Smooth muscle cell (in vitro differentiated cells): ENCODE measurements at regions not wholly inside any gene's neighbourhood (a gene's known extent, or its start where the extent isn't known, plus 50 kb on each side); places are given as distances from the start of the nearest gene placed in this dataset.

Source experiments
- DNase-seq: peaks from one replicate; lab custom pipeline; 2025; ENCODE audit not compliant: unreplicated experiment; lab: John Stamatoyannopoulos, UW
- H2AFZ ChIP-seq: fragments of 200-600 bp; sonication (generic); 2 replicates; pipeline ENCODE4 v1.6.0; 2016; ENCODE audit warnings: antibody characterized with exemption, low read depth, mild to moderate bottlenecking
- H3F3A ChIP-seq: fragments of 200-600 bp; sonication (generic); 2 replicates; pipeline ENCODE4 v1.6.0; 2017; ENCODE audit warnings: antibody characterized with exemption, low read depth
- H3K27ac ChIP-seq: fragments of 200-600 bp; sonication (generic); 2 replicates; pipeline ENCODE4 v1.5.1; 2016; ENCODE audit warnings: low read depth, mild to moderate bottlenecking
- H3K27me3 ChIP-seq: fragments of 200-600 bp; sonication (generic); 2 replicates; pipeline ENCODE4 v1.6.1; 2016; ENCODE audit warnings: low read depth, mild to moderate bottlenecking
- H3K36me3 ChIP-seq: fragments of 200-600 bp; sonication (generic); 2 replicates; pipeline ENCODE4 v1.5.1; 2016; ENCODE audit warnings: low read depth
- H3K4me1 ChIP-seq: fragments of 200-600 bp; sonication (generic); 2 replicates; pipeline ENCODE4 v1.5.1; 2016; ENCODE audit warnings: low read depth
- H3K4me2 ChIP-seq: fragments of 200-600 bp; sonication (generic); 2 replicates; pipeline ENCODE4 v1.6.0; 2016; ENCODE audit warnings: mild to moderate bottlenecking
- H3K4me3 ChIP-seq: fragments of 200-600 bp; sonication (generic); 2 replicates; pipeline ENCODE4 v1.5.1; 2016; ENCODE audit warnings: mild to moderate bottlenecking
- H3K79me2 ChIP-seq: fragments of 200-600 bp; sonication (generic); 2 replicates; pipeline ENCODE4 v1.6.0; 2016; ENCODE audit warnings: low read depth, mild to moderate bottlenecking
- H3K9ac ChIP-seq: fragments of 200-600 bp; sonication (generic); 2 replicates; pipeline ENCODE4 v1.6.0; 2016; ENCODE audit warnings: low read depth
- H3K9me3 ChIP-seq: fragments of 200-600 bp; sonication (generic); replicated peaks from 2 replicates; pipeline ENCODE4 v1.5.1; 2016; ENCODE audit warnings: low read depth
- H4K20me1 ChIP-seq: fragments of 200-600 bp; sonication (generic); 2 replicates; pipeline ENCODE4 v1.6.0; 2016; ENCODE audit warnings: low read depth
- CTCF ChIP-seq: fragments of 200-600 bp; sonication (generic); IDR thresholded peaks from 2 replicates; pipeline ENCODE4 v1.5.1; 2017; ENCODE audit warnings: borderline replicate concordance, mild to moderate bottlenecking, antibody characterized with exemption; ENCODE audit not compliant: insufficient read depth, poor library complexity, severe bottlenecking
- WGBS: methylation state at CpG from one replicate; pipeline ENCODE4 v1.1.7; 2016; ENCODE audit warnings: low lambda C conversion rate; 5-methylcytosine and 5-hydroxymethylcytosine counted together

GRCh38 chr3:25281732-25282126 is 146.3 kb upstream of the RARB start:
- Histone ChIP-seq H3K27ac (no peak overlapping the region), H3K9me3 (no peaks in the 10 kb centered on the region), H3K36me3 (no peaks in the 10 kb centered on the region), H3K4me1 (no peaks in the 10 kb centered on the region), H3K79me2 (no peaks in the 10 kb centered on the region), H3F3A (no peaks in the 10 kb centered on the region), H3K9ac (no peak overlapping the region), H4K20me1 (no peaks in the 10 kb centered on the region), H3K4me3 (no peak overlapping the region), H2AFZ (no peak overlapping the region), H3K27me3 (no peaks in the 10 kb centered on the region), H3K4me2 (no peak overlapping the region)
- DNase-seq = no peak
- WGBS = 98% methylated on average over 2 of the region's 2 CpGs
- TF ChIP-seq CTCF = no peak

GRCh38 chr3:25283613-25284012 is 144.4 kb upstream of the RARB start:
- Histone ChIP-seq H4K20me1 (no peaks in the 10 kb centered on the region), H3K4me2 (no peak overlapping the region), H3K4me1 (no peaks in the 10 kb centered on the region), H3K9me3 (no peaks in the 10 kb centered on the region), H3K27ac (no peak overlapping the region), H3K27me3 (no peaks in the 10 kb centered on the region), H3K36me3 (no peaks in the 10 kb centered on the region), H3K4me3 (no peak overlapping the region), H3K79me2 (no peaks in the 10 kb centered on the region), H3F3A (no peaks in the 10 kb centered on the region), H2AFZ (no peak overlapping the region), H3K9ac (no peak overlapping the region)
- no peak for DNase-seq
- 97% methylated on average over 3 of the region's 3 CpGs for WGBS
- TF ChIP-seq CTCF = no peak

DNA sequence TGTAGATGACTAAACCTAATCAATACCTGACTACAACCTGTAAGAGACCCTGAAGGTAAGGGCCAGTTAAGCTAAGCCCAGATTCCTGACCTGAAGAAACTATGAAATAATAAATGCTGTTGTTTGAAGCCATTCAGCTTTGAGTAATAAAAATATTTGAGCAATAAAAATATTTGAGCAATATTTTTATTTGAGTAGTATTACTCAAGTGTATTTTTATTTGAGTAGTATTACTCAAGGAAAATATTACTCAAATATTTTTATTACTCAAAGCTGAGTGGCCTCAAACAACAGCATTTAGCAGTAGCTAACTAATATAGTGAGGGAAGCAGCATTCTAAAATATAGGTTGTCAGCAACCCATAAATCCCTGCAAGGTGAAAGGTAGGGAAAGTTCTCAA is 143.8 kb upstream of the RARB start:
- no peak overlapping the region for H3K4me2 ChIP-seq
- no peaks in the 10 kb centered on the region for H3K27me3 ChIP-seq
- no peak for TF ChIP-seq CTCF
- H3K4me3 ChIP-seq = no peak overlapping the region
- H3K79me2 ChIP-seq = no peaks in the 10 kb centered on the region
- H2AFZ ChIP-seq = no peak overlapping the region
- no peak overlapping the region for H3K9ac ChIP-seq
- H3K27ac ChIP-seq = no peak overlapping the region
- H3F3A ChIP-seq = no peaks in the 10 kb centered on the region
- DNase-seq = no peak
- peaks cover 5% of the 10 kb centered on the region for H3K4me1 ChIP-seq
- no peaks in the 10 kb centered on the region for H3K9me3 ChIP-seq
- no peaks in the 10 kb centered on the region for H3K36me3 ChIP-seq
- no peaks in the 10 kb centered on the region for H4K20me1 ChIP-seq

DNA sequence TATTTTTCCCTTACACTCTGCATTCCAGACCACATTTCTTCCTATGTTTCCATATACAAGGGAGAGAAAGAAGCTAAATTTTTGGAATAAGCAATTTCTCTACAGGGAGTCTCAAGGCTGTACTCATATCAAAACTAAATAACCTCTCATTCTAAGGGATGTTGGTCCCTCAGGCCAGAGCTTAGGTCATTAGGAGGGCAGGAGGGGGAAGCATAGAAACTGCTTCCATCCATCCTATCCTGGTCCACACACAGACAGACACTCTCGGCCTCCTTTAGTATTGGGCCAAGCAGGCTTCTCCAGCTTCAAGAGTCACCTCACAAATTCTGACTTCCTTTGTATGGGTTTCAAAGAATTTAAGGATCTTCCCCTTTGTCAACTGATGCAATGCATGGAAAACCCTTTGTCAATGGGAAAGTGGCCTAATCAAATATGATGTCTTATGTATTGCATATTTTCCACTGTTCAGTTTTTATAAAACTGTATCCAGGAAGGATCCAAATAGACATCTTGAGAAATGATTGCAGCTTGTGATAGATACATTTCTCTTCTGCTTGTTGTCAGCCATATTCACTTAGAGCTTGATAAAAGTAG is 140.7 kb upstream of the RARB start:
- Histone ChIP-seq H3K9ac (no peak overlapping the region), H3K36me3 (no peaks in the 10 kb centered on the region), H3K79me2 (no peaks in the 10 kb centered on the region), H4K20me1 (no peaks in the 10 kb centered on the region), H3K4me2 (no peak overlapping the region), H3F3A (peaks cover 5% of the 10 kb centered on the region), H3K27me3 (no peaks in the 10 kb centered on the region), H3K27ac (no peak overlapping the region), H3K4me1 (peaks cover 31% of the 10 kb centered on the region), H3K9me3 (no peaks in the 10 kb centered on the region), H2AFZ (no peak overlapping the region), H3K4me3 (no peak overlapping the region)
- 92% methylated on average over 1 of the region's 1 CpG for WGBS
- DNase-seq = no peak
- no peak for TF ChIP-seq CTCF
